GM08714 (cell line): ENCODE measurements at regions not wholly inside any gene's neighbourhood (a gene's known extent, or its start where the extent isn't known, plus 50 kb on each side); places are given as distances from the start of the nearest gene placed in this dataset.

Source experiments
- H3K4me3 ChIP-seq: fragments of 200-500 bp; sonication (Bioruptor generic); 2 replicates; pipeline ENCODE4 v1.5.1; 2014; ENCODE audit warnings: mild to moderate bottlenecking, low read length, inconsistent platforms
- ZNF274 ChIP-seq: IDR thresholded peaks from 2 replicates; pipeline ENCODE4 v1.6.1; 2012; ENCODE audit warnings: mild to moderate bottlenecking, low read depth, low read length

DNA sequence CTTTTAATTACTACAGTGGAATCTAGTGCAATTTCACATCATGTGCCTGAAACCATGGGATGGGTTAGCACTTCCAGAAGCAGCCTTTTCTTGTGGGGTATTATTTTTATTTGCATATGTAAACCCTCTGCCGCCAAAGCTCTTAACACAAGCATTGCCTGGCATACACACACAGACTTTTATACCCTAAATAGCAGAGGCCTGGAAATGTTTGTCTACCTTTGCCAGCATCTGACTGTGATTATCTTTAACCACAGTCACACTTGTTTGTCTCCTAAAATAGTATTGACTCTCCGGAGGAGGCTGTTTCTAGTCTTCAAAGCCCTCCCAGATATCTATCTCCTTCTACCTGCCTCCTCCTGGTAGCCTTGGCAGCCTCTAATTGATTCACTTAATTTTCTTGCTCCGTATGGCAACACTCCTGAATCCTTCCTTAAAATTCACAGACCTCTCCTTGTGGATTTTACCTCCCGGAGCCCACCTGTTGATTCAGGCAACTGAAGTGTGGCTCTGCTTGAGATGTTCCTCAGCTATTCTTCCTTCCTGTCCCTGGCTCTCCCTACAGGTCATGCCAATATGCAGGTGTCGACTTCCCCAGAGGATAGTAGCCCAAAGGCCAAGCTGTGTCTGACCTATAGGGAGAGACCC, 127.1 kb upstream of the UMPS start:
- TF ChIP-seq ZNF274 = no peak
- H3K4me3 ChIP-seq = no peak overlapping the region

DNA sequence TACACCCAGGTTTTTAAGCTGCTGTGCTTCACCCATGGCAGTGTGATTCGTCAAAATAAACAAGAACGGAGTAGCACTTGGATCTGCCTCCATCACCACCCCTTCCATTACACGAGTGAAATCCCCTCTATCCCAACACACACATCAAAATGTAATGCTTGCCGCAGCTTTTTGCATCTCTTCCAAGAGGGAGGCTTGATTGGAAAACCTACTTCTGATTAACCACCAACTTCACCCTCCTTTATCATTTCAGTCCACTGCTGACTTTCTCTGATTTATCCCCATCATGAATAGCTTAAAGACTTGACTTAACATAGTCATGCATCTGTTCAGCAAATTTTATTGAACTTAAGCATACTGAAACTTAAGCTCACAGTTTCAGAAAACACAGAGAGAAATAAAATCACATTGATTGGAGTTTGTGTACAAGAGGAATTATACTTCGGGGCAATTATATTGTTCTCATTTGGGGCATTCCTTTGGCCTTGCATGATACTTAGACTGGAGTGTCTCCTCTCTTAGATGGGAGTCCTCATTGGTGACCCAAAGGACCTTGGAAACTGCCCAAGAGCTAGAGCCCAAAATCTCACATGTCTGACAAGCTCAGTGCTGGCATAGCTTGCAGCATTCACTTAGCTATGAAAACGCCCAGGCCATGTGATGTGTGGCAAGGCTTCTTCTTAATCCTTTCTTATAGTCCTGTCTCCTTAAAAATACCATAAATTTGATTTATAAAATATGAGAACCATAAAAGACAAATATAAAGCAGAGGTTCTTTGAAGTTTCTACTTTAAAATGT, 124.3 kb upstream of the UMPS start:
- no peak overlapping the region for H3K4me3 ChIP-seq
- TF ChIP-seq ZNF274 = no peak

DNA sequence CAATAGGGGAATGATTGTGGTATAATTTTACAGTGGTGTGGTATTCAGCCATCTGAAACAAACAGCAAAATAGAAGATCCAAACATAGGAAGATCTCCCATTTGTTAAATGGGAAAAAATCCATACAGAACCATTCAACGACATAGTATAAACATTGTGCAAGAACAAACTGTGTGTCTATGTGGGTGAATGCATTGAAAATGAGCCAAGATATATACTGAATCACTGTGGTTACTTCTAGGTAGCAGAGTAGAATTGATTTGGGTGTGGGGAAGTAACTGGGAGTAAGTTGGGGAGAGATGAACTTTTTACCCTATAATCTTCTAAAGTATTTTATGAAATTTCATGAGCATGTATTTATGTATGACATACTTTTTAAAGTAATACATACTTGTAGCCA, 123.1 kb upstream of the UMPS start:
- TF ChIP-seq ZNF274 = no peak
- H3K4me3 ChIP-seq = no peak overlapping the region

DNA sequence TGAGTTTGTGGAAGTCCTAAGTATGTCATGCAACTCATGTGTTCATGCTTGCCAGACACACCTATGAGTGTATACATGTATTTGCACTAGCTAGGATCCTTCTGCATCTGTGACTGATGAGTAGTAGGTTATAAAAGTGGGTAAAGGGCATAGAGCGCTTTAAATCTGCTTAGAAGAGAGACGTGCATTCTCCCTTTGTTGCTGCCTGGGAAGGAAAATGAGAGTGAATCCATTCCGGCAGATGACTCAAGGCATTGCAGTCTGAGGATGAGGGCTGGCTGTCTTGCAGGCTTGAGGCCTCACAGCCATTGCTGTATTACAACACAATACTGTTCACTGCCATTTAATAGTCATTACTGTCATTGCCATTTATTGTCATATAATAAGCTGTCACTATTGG, 120.8 kb upstream of the UMPS start:
- TF ChIP-seq ZNF274 = no peak
- no peak overlapping the region for H3K4me3 ChIP-seq

DNA sequence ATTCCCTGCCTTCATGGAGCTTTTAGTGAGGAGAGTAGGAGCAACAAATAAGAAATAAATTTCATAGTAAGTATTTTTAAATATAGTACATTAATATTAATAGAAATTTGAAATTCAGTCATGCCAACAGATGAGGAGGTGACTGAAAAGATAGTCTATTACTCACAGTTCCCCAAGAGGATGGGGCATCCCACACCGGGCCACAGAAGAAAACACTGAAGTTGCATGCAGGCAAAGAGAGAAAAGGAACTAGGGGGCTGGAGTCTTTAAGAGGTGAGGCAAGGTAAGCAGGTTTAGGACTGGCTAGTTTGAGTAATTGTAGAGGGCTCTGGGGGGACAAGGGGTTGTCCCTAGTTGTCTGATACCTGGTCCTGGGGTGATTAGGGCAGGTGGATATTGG, 120.1 kb upstream of the UMPS start:
- TF ChIP-seq ZNF274 = no peak
- H3K4me3 ChIP-seq = no peak overlapping the region

DNA sequence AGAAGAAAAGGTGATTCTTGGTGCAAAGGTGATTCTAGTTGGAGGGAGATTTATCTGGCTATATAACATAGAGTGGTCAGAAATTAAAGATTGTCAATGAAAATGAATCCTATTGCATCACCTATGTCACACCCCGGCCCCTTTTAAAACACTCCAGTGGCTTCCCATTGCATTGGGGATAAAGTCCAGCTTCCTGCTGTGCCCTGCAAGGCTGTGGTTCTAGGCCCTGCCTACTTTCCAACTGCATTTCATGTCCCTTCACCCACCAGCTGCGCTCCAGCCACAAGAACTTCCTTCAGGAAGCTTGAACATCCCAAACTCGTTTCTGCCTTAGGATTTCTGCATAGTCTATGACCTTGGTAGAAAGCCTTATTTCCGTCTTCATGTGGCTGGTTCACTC, 118.7 kb upstream of the UMPS start:
- no peak overlapping the region for H3K4me3 ChIP-seq
- TF ChIP-seq ZNF274 = no peak

DNA sequence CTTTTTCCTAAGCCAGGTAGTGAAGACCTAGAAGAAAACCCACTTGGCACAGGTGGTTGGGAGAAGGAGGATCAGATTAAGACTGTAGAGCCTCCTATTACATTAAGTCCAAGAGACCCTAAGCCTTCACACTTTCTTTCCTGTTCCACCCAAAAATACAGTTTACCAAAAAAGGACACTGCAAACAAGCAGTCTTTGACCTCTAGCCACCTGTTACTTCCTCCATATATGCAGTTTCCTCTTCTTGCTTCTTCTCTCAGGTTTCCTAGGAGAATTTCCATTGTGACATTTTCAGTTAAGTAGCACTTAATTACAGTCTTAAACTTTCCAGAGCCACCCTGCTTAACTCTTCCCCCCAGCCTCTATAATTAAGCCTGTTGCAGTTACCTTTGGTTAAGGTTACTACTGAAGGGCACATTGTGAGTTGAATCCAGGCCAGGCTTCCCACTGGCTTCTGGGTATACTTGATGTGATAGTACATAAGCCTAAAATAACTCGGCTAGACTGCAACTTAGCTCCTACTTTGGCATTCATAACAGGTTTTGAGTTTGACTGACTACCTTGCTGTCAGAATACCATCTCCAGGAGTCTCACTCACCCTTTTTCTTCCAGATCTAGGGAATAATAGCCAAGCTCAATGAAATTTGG, 114.2 kb upstream of the UMPS start:
- no peak for TF ChIP-seq ZNF274
- no peak overlapping the region for H3K4me3 ChIP-seq

DNA sequence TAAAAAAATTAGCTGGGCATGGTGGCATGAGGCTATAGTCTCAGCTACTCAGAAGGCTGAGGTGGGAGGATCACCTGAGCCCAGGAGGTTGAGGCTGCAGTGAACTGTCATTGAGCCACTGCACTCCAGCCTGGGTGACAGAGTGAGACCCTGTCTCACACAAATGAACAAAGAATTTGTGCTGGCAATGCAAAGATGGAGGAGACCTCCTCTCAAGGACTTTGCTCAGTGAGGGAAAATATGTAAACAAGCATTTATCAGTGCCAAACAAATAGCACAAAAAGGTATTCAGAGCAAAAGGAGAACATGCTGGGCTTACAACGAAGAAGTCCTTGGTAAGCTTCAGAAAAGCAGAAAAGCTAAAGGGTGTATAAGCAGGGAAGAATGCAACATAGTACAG, 113.1 kb upstream of the UMPS start:
- no peak overlapping the region for H3K4me3 ChIP-seq
- no peak for TF ChIP-seq ZNF274

DNA sequence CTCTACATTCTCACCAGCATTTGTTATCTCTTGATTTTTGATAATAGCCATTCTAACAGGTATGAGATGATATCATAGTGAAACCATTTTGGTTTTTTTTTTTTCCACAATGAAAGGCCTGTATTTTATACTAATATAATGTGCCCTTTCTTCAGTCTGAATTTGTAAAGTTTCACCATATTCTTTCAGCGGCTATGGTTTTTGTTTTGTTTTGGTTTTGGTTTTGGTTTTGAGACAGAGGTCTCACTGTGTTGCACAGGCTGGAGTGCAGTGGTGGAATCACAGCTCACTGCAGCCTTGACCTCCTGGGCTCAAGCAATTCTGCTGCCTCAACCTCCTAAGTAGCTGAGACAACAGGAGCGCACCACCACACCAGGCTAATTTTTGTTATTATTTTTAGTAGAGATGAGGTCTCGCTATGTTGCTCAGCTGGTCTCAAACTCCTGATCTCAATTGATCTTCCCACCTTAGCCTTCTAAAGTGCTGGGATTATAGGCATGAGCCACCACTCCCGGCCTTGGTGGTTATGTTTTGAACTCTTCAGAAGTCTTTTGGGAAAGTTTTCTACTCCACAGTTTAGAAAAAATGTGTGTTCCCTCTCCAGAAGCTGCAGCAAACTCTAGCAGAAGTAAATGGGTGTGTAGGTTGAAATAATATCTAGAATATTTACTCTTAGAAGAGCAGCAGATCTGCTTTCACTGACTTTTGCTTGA, 110.2 kb upstream of the UMPS start:
- no peak for TF ChIP-seq ZNF274
- no peak overlapping the region; the same call in 1 of the 2 replicates for H3K4me3 ChIP-seq

DNA sequence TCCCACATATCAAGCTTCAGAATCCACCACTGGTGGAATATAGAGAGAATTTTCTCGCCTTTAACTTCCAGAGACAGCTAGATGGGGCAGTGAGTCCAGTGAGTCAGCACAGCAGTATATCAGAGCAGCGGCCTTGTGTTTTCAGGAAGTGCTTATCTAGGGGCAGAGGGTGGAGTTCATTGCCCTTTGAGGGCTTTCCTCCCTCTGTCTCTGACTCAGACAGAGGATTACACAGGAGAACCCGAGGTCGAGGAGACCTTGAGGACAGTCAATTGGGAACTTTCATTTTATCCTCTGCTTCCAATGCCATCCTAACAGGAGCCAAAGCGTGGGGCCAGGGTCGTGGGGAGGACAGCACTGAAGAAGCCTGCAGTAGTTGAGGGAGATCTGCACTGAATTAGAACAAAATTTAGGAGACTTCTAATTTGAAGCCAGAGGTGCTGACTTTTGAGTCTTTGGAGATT, 109.6 kb upstream of the UMPS start:
- no peak for TF ChIP-seq ZNF274
- H3K4me3 ChIP-seq = no peak overlapping the region

DNA sequence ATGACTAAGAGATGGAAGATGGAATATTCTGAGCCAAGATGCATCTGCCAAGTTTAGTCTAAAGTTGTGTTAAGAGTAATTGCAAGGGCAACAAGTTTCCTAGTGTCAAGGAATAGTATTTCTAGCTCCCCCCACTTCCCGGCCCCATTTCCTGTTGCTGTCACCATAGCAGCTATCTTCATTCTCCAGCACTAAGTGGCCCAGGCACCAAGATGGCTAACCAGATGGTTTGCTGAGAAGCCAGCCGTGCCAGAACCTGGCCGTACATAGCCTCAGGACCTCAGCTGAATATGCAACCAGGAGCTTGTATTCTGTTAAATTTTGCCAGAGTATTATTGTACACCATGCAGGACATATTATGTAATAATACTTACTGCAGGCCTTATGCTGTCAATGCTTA, 108.8 kb upstream of the UMPS start:
- no peak for TF ChIP-seq ZNF274
- H3K4me3 ChIP-seq = no peak overlapping the region

DNA sequence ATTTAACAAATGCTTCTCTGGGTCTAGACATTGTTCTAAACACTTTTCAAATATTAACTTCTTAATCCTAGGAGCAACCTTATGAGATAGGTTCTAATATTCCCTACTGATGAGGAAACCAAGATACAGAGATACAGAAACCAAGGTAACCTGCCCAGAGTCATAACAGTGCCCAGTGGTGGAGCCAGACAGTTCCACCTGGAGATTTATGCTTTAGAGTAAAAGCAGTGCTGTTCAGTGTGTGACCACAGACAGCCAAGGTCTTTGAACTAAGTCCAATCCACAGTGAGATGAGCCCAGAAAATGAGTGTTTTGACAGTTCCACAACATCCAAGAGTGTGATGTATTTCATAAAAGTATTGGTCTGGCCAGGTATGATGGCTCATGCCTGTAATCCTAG, 105.2 kb upstream of the UMPS start:
- H3K4me3 ChIP-seq = no peak overlapping the region
- TF ChIP-seq ZNF274 = no peak

DNA sequence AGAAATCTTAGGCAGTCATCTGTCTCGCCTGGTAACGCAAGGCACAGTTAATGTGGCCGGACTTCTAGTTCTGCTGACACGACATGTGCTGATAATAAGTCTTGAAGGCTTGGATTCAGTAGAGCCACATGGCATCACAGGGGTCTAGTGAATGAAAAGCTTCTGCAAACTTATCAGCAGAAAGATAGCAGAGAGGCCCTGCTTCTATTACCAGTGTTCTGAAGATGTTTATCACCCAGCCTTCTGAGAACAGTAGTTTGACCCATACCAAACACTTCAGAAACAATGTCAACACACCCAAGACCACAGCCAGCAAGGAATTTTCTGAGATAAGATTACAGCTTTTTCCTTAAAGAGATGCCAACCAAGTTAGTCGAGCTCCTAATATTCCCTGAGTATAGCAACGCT, 102.7 kb upstream of the UMPS start:
- no peak overlapping the region for H3K4me3 ChIP-seq
- no peak for TF ChIP-seq ZNF274

DNA sequence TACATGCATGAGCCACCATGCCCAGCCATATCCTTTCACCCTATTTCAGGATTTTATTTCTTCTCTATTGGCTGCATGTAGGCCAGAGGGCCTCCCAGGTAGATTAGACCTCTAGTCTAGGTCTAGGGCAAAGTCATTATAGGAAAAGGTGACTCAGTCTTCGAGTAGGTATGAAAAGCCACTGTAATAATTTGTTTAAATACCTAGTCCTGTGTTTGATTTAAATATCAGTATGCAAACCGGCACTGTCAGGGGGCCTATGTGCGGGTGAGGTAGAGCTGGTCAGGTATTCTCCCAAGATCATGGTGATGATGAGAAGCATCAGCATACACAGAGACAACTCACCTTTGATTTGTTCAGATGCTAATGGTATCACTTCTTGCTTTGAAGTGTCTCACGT, 101.4 kb upstream of the UMPS start:
- TF ChIP-seq ZNF274 = no peak

More for the DNA sequence above, 101.4 kb upstream of the UMPS start:
- H3K4me3 ChIP-seq = no peak overlapping the region
